ENCODE measurements at regions not wholly inside any gene's neighbourhood (a gene's known extent, or its start where the extent isn't known, plus 50 kb on each side); places are given as distances from the start of the nearest gene placed in this dataset.

DNA sequence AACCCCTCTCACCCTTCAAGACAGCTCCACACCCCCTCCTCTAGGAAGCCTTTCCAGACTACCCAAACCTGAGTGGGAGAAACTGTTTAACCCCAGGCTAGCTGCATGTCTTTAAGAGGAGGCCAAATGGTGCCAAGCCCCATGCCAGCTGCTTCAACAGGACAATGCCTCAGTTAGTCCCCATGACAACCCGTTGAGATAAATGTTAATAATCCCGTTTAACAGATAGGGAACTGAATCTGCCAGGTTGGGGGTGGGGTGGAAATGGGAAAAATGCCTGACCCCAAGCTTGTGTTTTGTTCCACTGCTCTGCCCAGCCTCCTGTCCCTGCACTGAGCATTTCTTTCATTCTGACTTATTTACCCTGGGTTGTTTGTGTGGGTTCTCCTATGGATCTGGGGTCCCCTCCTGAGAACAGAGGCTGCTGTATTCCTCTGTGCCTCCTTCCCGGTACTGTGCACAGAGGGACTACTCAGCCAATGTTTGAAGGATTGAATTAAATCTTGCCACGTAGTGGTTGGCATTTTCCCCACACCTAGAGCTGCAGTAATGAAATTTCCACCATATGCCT lies 452.6 kb upstream of the ZMIZ1 start:
- DNase-seq (ENCODE audit: low read depth, low spot score), result no peak

DNA sequence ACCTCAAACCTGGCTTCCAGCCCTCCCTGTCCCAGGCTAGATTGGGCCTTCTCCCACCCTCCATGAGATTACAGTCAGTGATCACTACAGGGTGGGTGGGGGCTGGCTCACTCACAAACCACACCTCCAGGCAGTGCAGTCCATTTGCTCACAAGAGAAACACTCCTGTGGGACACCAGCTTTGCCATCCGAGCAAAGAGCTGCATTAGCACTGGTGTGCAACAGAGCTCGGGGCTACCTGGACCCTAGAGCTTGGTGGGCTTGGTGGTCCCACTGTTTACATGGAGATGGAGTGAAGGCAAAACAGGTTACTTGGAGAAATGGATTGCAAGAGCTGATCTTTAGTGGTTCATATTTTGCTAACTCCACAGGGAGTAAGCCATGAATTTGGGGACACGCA lies 451.7 kb upstream of the ZMIZ1 start:
- DNase-seq (ENCODE audit: low read depth, low spot score), result no peak

DNA sequence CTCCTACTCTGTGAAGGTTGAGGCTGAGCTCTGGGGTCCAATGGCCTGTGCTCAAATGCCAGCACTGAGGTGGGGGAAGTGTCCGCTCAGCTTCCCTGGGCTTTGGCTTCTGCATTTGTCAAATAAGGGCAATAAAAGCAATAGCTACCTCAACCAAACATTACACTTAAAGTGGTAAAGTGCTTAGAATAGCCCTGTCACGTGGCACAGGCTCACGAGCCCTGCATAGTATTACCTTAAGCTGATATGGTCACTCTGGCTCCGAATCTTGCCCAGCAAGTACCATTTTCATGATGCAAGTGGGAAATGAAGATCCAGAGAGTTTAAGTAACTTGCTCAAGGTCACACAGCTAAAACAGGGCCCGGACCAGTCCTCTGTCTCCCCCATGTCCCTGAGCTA lies 451.1 kb upstream of the ZMIZ1 start:
- no peak for DNase-seq (ENCODE audit: low read depth, low spot score)

DNA sequence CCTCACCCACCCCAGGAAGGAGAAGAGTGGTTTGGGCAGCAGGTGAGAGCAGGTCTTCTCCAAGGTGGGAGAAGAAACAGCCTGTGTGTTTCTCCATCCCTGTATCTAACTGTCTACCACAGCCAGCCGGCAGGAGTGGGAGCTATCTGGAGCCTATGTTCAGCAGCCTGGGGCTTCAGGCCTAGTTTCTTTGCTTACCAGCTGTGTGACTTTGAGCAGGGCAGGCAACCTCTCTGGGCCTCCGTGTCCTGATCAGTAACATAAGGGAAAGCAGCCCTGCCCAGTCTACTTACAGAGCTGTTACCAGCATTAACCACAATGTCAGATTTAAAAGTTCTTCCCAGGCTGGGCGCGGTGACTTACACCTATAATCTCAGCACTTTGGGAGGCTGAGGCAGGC lies 450.7 kb upstream of the ZMIZ1 start:
- DNase-seq (ENCODE audit: low read depth, low spot score), result no peak

DNA sequence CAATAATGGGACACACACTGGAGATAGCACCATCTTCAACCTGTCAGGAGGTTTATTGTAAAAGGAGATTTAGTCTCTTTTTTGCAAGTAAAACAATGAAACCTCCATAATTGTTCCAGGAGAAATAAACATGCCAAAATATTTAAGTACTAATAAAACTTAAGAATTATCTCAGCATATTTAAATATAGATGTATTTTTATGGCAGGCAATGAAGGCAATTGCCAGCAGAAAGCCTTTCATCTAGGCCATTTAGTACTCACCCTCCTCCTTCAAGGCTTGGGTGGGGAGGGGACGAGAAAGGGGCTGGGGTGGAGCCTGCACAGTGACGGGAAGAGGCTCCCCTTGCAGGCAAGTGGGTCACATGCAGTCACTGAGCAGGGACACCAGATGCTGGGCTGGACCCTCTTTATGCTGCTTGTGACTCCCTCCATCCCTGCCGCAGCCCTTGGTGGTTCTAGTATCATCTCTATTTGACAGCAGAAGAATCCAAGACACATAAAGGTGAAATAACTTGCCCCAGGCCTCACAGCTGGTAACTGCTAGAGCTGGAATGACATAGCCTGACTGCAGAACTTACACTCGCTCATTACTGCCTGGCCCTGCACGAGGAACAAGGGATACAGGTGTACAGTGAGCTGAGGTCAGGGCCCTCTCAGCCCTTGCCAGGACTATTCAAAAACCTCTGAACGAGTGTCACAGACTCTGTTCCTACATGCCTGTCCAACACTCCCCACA lies 449.5 kb upstream of the ZMIZ1 start:
- DNase-seq (ENCODE audit: low read depth, low spot score), result no peak

DNA sequence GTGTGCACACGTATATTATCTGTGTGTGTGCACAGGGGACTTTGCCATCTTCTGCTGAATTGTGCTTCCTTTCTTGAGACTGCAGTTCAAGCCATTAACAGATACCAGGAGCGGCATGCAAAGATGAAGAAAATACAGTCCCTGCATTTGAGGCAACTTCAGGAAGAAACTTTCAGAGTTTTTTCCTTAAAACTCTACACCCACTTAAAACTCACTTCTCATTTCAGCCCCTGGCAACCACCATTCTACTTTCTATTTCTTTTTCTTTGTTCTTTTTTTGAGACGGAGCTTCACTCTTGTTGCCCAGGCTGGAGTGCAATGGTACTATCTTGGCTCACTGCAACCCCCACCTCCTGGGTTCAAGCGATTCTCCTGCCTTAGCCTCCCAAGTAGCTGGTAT lies 448.9 kb upstream of the ZMIZ1 start:
- DNase-seq (ENCODE audit: low read depth, low spot score), result no peak

DNA sequence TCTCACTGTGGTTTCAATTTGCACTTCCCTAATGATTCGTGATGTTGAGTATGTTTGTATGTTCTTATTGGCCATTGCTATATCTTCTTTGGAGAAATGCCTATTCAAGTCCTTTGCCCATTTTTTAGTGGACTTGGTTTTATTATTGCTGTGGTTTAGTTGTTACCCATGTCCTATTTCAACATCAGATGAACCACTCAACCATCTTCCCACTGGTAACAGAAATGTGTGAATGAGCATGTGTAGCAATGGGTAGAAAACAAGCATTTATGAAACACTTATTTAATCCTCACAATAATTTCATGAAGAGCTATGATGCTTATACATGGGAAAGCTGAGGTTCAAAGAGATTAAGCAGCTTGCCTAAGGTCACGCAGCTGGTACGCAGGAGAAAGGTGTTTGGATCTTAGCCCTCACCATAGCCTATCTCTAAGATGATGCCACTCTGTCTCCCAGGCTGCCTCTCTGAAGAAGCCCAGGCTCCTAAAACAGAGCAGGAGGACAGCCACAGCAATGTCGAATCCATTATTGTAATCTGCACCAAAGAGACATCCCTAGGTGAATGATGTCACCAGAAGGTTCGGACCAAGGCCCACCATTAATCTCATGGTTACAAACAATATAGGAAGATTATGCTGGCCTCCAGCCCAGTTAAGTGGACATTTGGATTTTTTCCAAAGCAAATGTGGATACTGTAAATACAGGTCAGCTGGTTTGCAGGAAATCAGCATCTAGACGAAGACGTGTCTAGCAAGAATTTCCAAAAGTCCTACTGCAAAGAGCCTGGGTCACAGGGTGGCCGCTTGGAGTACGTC lies 447.6 kb upstream of the ZMIZ1 start:
- no peak for DNase-seq (ENCODE audit: low read depth, low spot score)

DNA sequence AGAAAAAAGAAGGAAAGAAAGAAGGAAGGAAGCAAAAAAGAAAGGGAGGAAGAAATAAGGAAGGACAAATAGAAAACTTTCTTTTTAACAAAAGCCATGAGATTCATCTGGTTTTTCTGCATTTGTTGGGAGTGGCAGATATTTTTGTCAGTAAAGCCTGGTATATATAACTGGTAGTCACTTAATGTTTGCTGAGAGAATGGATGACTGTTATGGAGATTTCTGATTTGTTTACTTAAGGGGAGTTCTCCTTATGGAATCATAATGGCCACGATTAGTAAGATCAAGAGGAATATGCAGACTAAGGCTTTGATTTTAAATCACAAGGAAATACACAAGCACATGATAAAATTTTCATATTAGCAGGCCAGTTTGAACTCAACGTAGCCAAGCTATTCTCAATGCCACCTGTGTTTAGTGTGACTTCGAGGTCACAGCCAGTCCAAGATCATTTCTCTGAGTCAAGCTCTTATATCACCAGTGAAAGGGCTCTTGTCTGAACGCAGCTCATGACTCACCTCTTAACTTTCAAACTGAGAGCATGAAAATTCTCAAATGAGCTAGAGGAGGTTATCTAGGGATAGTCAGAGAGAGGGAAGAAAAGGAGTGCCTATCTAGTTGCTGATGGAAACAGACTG lies 445.1 kb upstream of the ZMIZ1 start:
- no peak for DNase-seq (ENCODE audit: low read depth, low spot score)

DNA sequence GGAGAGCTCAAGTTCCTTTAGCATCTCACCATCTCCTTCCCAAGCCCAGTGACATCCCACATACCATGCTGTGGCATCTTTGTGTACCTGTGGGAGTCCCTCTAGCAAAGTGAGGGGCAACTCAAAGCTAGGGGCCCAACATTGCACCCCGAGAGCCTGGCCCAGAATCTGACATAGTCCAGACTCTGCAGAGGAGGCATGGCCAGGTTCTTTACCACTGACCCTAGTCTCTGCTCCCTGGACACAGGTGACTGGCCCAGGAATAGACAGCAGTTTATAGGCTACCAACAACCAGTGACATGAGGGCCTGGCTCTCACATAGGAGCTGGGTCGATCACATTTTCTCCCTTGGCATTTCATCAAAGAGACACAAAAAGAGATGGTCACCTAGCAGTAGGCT lies 444.0 kb upstream of the ZMIZ1 start:
- no peak for DNase-seq (ENCODE audit: low read depth, low spot score)

DNA sequence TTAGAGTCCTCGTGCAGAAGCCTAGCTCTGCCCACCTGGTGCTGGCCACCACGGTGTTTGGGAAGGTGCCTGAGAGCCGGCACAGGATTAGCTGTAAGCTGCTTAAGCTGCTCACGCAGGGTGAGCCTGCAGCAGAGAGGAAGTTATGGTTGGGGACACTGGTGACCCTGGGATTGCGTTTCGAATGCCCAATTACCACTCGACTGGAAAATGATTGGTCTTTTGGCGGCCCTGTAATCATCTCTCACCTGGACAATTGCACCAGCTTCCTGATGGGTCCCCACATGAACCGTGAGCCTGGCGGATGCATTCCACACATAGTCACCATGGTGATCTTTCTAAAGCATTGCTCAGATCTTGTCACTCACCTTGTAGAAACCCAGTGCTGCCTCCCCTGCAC lies 442.3 kb upstream of the ZMIZ1 start:
- no peak for DNase-seq (ENCODE audit: low read depth, low spot score)

DNA sequence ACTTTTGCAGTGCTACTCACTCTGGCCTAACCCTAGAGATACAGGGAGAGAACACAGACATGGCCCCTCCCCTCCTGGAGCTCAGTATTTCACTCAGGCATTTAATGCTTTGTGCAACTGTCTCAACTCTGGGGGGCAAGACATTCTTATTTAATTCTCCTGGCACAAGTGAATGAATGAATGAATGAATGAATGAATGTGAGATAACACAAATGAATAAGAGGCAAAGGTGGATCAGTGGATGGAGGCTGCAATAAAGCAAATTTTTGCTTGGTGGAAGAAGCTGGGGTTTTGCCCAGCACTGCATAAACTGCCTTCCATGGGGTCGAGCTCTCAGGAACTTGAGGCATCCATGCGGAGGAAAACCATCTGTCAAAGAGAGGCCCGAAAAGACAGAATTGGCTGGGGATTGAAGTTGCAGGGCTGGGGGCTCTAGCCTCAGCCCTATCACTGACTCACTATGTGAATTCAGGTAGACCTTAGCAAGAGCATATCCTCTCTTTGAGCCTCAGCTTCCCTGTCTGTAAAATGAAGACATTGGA lies 441.4 kb upstream of the ZMIZ1 start:
- DNase-seq (ENCODE audit: low read depth, low spot score), result no peak

DNA sequence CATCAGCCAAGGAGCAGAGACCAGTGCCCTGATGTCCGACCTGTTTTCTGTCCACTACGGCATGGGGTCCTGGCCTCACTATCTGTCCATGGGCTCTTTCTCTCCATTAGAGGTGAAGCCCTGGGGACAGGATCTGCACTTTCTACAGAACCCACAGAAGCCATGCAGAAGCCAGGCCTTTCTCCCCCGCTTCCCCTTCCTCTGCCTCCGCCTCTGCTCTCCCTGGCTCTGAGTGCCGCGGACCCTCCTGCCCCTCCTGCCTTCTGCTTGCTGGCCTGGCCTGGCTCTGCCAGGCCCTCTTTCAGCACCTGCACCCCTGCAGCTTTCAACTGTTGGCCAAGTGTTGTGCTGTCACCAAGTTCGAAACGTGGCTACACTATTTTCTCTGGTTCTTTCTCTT lies 439.8 kb upstream of the ZMIZ1 start:
- no peak for DNase-seq (ENCODE audit: low read depth, low spot score)

DNA sequence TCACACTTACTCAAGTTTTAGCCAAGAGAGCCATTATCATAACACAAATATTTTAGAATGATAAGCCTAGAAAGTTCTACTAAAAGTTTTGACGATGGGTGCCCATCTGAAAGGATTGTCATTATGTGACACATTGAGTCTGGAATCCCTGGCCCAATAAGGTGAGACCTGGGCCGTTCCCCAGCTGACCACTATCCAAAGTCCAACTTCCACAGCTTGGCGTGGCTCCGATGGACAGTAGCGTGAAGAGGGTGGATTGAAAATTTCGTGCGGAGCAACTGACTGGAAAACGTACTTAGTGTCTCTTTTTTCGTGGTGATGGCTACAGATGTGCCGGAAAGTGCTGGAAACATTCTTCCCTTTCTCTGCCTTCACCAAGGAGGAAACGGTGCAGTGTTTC lies 439.0 kb upstream of the ZMIZ1 start:
- no peak for DNase-seq (ENCODE audit: low read depth, low spot score)

DNA sequence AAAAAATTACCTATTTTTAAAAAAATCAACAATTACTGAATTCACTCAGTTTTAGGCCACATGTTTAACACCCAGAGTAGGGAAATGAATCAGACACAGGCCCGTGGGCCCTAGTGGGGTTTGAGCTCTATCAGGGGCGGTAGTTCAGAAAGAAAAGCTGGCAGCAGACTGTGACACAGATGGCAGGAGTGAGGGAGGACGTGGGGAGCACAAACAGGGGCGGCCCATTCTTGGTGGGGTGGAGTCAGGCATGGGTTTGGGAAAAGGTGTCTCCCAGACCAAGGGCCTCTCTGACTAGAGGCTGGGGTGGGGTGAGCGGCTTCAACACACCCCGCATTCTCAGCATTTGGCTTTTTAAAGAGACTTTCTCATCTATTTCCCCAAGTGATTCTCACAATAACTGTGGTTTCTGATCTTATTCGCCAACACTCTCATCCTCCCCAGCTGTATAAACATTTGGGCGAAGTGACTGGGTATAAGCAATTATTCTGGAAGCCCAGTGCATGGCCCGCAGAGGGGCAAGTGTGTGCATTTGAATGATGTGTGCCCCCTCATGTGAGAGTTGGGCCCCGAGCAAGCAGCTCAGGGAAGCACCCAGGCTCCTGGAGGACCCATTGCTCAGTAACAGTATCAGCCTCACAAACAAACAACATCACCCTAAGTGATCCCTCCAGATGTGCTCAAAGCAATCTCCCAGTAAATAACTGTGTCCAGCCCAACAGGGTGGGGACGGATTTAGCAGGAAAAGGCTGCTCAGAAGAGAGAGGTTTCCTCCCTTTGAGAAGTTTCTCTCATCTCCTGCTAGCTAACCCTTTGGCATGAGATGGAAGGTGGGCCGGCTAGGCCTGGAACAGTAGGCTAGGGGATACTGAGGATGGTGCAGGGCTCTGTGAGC lies 437.6 kb upstream of the ZMIZ1 start:
- DNase-seq (ENCODE audit: low read depth, low spot score), result no peak

DNA sequence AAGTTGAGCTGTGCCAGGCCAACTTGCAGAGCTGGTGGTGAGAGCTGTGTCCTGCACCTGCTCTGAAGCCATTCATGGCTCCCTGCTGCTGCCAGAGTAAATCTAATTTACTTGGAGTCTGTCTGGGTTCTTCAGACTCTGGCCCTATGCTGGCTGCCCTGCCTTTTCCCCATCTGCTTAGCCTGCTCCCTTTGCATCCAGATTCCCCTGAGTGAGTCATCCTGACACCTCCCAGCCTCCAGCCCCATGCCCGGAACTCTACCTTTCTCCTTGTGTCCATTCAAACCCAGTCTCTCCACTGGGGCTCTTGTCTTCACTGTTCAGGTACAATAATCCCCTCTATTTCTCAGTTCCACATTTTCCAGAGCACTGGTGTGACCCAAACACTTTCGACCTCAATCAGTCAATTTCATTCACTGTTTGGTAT lies 434.4 kb upstream of the ZMIZ1 start:
- no peak for DNase-seq (ENCODE audit: low read depth, low spot score)

DNA sequence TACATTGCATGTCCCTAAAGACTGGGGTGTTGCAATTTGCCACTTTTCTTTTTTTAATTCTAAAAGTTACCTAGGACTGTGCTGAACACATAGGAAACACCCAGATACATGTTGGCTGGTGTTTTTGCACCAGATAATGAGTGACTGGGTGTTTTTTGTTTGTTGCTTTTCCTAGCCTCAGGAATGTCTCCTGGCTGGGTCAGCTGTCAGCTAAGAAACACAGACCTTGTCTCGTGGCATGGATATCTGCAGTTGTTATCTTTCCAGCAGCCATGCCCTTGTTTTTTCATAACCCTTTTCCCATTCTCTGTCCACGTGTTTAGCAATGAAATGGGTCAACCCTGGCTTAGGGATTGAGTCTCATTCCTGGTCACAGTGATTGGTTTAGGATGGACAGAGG lies 433.9 kb upstream of the ZMIZ1 start:
- no peak for DNase-seq (ENCODE audit: low read depth, low spot score)

DNA sequence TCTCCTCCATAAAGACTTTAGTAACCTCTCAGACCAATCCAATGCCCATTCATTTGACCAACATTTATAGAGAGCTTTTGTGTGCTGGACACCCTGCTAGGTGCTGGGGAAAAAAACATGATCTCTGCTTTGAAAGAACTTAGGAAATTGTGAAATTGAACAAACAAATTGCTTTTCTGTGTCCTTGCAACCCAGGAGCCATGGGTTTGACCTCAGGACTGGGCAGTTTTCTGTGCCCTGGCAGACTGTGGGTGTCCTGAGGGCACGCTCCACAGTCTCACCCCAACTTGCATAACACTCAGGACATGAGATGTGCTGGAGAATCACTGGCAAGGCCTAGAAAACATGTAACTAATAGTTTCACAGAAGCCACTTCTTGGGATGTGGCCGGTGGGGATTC lies 429.1 kb upstream of the ZMIZ1 start:
- no peak for DNase-seq (ENCODE audit: low read depth, low spot score)

DNA sequence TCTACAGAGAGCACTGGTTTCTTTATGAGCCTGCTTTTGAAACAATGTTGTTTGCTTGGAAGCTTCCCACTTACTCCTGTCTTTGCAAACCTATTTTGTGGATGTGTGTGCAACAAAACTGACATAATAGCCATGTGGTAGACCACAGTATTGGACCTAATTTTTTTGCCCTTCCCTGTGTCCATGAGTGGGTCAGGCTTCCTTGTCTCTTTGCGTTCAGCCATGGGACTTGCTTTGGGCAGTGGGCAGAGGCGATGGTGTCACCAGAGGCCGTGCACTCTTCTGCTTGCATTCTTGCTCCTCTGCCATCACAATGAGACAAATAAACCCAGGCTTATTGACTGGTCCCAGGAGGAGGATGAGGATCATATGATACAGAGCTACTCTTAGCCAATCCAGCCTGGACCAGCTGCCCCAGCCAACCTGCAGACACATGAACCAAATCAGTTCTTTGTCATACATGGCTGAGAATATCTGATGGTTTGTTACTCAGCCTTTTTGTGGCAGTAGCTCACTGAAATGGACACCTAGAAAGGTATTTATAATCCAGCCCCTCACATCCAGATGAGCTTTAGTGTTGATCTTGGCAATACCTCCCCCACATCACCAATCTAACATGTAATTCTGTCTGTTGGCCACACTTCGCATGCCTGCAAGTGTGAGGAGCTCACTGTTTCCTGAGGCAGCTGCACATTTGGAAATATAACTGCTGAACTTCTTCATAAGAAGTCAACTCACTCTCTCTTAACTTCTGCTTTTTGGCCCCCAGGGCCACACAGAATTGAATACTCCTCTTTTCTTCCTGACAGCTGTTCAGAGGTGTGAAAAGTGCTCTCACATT lies 427.8 kb upstream of the ZMIZ1 start:
- no peak for DNase-seq (ENCODE audit: low read depth, low spot score)

DNA sequence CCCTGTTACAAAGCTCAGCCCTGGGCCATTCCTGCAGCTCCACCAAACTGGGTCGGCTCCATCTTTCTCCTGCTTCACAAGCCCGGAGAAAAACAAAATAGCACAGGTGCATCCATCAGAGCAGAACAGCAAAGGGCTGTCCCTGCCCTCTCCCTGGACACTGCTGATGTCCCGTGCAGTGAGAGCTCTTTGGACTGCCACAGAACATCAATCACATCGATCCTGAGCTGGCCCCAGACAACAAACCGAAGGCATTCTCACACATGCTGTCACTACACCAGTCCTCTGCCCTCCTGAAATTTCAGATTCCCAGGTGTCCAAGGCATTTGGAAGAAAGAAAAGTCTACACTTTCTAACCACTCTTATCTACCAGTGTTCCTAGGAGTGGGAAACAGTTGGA lies 427.1 kb upstream of the ZMIZ1 start:
- DNase-seq (ENCODE audit: low read depth, low spot score), result no peak

DNA sequence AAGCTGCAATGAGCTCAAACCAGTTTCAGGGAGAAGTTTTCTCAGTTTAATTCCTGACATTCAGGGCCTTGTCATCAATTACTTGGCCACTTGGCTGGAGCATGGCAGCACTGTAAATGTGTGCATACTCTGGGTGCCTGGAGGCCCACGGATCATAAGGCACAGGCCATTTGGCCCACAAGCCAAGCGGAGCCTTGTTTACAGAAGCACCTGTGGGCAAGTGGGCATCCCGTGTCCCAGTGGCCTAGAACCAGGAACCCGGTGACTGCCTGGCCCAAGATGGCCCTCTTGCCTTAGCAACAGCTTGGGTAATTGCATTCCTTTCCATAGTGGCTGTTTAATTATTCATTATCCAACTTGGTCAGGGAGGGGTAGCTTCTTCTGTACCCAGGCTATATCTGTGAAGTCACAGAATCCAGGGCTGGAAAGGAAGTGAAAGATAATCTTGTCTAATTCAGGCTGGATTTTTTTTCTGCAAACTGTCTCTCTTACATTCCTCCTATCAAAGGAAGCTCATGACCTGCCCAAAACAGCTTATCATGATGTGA lies 426.4 kb upstream of the ZMIZ1 start:
- no peak for DNase-seq (ENCODE audit: low read depth, low spot score)
